ENCODE measurements at regions not wholly inside any gene's neighbourhood (a gene's known extent, or its start where the extent isn't known, plus 50 kb on each side); places are given as distances from the start of the nearest gene placed in this dataset.

GRCh38 chr12:28887461-28887990, 261.6 kb upstream of the FAR2 start:
- DNase-seq, result no peak

- DNase-seq, result no peak
Measured at GRCh38 chr12:28890664-28891063, 258.4 kb upstream of the FAR2 start.

GRCh38 chr12:28891126-28891525, 258.0 kb upstream of the FAR2 start:
- no peak for DNase-seq

- no peak for DNase-seq
Measured at GRCh38 chr12:28893365-28893764, 255.7 kb upstream of the FAR2 start.

GRCh38 chr12:28893856-28894255, 255.2 kb upstream of the FAR2 start:
- no peak for DNase-seq

GRCh38 chr12:28896421-28896820, 252.7 kb upstream of the FAR2 start:
- no peak for DNase-seq

GRCh38 chr12:28898038-28898437, 251.0 kb upstream of the FAR2 start:
- no peak for DNase-seq

- no peak for DNase-seq
Measured at GRCh38 chr12:28899951-28900350, 249.1 kb upstream of the FAR2 start.

GRCh38 chr12:28905220-28905955, 243.7 kb upstream of the FAR2 start:
- DNase-seq, result no peak

- DNase-seq, result no peak
Measured at GRCh38 chr12:28908646-28909045, 240.4 kb upstream of the FAR2 start.

- DNase-seq, result no peak
Measured at GRCh38 chr12:28909291-28909690, 239.8 kb upstream of the FAR2 start.

GRCh38 chr12:28925719-28926376, 223.2 kb upstream of the FAR2 start:
- no peak for DNase-seq

GRCh38 chr12:28930704-28931103, 218.4 kb upstream of the FAR2 start:
- no peak for DNase-seq

GRCh38 chr12:28933176-28933575, 215.9 kb upstream of the FAR2 start:
- no peak for DNase-seq

- no peak for DNase-seq
Measured at GRCh38 chr12:28933864-28934527, 215.1 kb upstream of the FAR2 start.

- DNase-seq, result no peak
Measured at GRCh38 chr12:28936221-28936620, 212.9 kb upstream of the FAR2 start.

GRCh38 chr12:28936711-28937110, 212.4 kb upstream of the FAR2 start:
- no peak for DNase-seq

- DNase-seq, result no peak
Measured at GRCh38 chr12:28937196-28937595, 211.9 kb upstream of the FAR2 start.

GRCh38 chr12:28938056-28938455, 211.0 kb upstream of the FAR2 start:
- no peak for DNase-seq

GRCh38 chr12:28938581-28939235, 210.4 kb upstream of the FAR2 start:
- DNase-seq, result no peak

- DNase-seq, result no peak
Measured at GRCh38 chr12:28939427-28939826, 209.7 kb upstream of the FAR2 start.

GRCh38 chr12:28941248-28941647, 207.8 kb upstream of the FAR2 start:
- no peak for DNase-seq

- DNase-seq, result no peak
Measured at GRCh38 chr12:28946361-28946760, 202.7 kb upstream of the FAR2 start.

All from NCI-H1694 (cell line).